GM19324 (cell line): ENCODE measurements at regions not wholly inside any gene's neighbourhood (a gene's known extent, or its start where the extent isn't known, plus 50 kb on each side); places are given as distances from the start of the nearest gene placed in this dataset.

Source experiments
- ATAC-seq: cut with Tn5 transposase; IDR thresholded peaks from one replicate; pipeline ENCODE4 v1.9.1; 2021; ENCODE audit warnings: mild to moderate bottlenecking, moderate library complexity; ENCODE audit not compliant: unreplicated experiment, low FRiP score

DNA sequence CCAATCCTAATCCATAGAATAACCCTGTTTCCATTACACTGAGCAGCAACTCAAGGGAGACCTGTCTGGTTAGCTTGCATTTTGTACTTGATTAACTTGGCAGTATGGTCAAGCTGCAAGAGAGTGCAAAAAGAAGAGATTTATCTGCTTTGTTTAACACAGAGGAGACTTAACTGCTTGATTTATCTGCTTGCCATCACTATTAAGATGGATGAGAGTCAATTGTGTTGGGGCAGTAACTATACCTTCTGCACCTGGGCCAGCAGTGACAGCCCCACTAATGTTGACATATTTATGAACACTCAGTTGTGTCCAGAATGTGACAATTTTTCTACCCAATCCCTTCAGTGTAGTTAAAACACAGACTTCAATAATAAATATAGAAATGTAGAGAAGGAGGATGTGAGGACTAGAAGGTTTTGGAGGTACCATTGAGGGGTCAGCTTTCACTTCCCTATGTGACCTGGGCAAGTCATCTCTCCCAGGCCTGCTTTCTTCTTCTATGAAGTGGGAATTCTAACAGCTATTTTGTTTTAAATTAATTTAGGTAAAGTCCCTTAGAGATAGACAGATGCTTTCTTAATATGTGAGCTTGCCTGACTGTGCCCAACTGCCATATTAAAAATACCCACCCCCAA, 159.1 kb upstream of the KCNK2 start:
- ATAC-seq, result no peak

GRCh38 chr1:214927796-214928195, 154.7 kb upstream of the KCNK2 start:
- no peak for ATAC-seq

GRCh38 chr1:214928574-214928973, 154.0 kb upstream of the KCNK2 start:
- no peak for ATAC-seq

GRCh38 chr1:214933375-214933774, 149.2 kb upstream of the KCNK2 start:
- ATAC-seq, result no peak

- no peak for ATAC-seq
These were observed 148.5 kb upstream of the KCNK2 start for GRCh38 chr1:214934045-214934444.

DNA sequence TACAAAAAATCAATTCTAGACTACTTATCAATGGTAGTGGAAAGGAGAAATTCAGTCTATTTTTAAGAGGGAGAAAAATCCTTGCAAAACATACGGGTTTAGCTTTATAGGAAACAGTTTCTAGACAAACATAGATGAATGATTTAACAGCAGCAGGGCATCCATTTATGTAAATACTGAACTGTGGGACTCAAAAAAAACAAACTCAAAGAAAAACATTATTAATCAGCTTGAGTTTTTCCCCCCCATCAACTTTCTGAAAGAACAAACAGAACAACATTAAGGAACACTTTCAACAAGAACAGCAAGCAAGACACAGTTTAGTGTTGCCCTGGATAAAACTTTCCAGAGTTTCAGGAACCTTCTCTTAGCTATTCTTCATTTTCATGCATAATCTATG, 147.3 kb upstream of the KCNK2 start:
- no peak for ATAC-seq

- ATAC-seq, result no peak
These were observed 143.4 kb upstream of the KCNK2 start for GRCh38 chr1:214939180-214939579.

DNA sequence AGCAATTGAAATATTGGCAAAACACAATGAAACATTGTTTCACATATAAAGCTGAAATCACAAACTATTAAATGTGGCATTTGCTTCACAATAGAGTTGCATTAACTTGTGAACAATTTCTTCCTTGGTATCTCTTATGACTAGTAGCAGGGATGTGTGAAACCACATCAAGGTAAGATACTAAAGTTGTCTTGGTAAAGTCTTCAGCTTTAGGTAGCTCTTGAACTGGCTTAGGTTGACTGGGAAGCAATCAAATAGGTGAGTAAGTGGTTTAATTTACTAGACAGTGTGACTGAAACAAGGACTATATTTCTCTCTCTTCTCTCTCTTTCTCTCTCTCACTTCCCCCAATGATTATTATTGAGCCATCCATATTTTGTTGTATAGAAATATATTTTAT, 141.5 kb upstream of the KCNK2 start:
- no peak for ATAC-seq

GRCh38 chr1:214943054-214943453, 139.5 kb upstream of the KCNK2 start:
- no peak for ATAC-seq

GRCh38 chr1:214946615-214947014, 135.9 kb upstream of the KCNK2 start:
- ATAC-seq, result no peak

GRCh38 chr1:214952648-214953047, 129.9 kb upstream of the KCNK2 start:
- ATAC-seq, result no peak

DNA sequence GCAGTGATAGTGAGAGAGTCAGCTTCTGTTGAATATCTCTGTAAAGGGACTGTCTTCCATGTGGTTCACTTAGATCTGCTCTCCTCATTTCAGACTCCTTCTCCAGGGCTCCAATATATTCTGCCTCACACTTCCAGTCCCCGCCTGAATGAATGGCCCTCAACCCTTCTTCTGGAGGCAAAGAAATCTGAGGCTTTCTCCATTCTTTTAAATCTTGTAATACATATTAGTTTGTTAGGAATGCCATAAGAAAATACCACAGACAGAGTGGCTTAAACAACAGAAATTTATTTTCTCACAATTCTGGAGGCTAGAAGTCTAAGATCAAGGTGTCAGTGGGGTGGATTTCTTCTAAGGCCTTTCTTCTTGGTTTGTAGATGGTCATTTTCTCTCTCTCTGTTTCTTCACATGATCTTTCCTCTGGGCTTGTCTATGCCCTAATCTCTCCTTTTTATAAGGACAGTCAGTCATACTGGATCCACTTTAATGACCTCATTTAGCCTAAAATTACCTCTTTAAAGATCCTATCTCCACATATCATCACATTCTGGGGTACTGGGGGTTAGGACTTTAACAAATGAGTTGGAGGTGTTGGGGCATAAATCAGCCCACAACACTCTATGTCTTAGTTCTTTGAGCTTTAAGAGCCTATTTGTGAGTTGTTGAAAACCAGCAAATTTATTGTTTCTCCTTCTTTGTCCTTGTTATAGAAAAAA, 128.5 kb upstream of the KCNK2 start:
- ATAC-seq, result no peak

GRCh38 chr1:214954617-214954949, 128.0 kb upstream of the KCNK2 start:
- ATAC-seq, result no peak

DNA sequence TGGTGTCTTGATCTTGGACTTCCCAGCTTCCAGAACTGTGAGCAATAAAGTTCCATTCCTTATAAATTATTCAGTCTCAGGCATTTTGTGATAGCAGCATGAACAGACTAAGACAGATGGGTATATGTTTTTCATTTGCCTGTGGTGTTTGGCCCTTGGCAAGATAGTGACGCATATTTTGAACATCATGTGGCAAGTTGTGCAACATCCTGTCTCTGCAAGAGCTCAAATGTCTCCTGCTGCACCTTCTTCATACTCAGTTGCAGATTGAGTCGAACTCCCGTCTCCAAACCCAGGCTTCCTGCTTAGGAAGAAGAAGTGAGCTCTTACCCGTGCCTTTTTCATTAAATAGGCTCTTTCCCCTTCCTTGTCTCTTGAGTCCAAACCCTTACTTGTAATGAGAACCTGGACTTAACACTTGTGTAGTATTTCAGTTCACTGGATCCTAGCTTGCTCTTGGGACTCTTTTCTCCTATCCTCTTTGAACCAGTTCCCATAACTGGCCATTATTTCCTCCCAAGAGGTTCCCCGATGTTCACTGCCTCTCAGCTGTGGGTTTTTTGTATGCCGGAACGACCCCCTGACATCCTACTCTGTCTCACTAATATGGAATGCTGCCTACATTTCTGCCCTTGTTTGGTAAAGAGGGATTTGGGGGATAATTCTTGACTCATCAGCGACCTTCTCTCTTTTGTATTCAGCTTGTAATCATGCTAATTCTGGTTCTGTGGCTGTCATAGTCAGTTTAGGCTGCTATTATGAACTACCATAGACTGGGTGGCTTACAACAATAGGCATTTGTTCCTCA, 125.0 kb upstream of the KCNK2 start:
- ATAC-seq, result no peak

DNA sequence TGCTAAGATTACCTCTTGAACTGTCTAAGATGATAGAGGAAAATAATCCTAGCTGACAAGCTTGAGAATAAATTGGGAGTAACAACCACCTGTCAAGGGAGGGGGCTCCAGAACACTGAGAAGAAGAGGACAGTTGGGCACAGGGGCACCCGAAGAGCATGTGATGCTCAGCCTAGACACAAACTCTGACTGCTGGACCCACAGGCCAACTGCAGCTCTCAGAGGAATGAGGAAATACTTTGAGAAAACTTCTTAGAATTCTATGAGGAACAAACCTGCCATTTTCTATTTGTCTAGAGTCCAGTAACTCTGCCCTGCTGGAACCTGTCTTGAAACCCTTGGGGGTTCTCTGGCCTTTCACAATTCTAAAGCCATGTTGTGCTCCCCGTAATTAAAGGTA, 124.1 kb upstream of the KCNK2 start:
- ATAC-seq, result no peak

GRCh38 chr1:214966346-214966745, 116.2 kb upstream of the KCNK2 start:
- ATAC-seq, result no peak

DNA sequence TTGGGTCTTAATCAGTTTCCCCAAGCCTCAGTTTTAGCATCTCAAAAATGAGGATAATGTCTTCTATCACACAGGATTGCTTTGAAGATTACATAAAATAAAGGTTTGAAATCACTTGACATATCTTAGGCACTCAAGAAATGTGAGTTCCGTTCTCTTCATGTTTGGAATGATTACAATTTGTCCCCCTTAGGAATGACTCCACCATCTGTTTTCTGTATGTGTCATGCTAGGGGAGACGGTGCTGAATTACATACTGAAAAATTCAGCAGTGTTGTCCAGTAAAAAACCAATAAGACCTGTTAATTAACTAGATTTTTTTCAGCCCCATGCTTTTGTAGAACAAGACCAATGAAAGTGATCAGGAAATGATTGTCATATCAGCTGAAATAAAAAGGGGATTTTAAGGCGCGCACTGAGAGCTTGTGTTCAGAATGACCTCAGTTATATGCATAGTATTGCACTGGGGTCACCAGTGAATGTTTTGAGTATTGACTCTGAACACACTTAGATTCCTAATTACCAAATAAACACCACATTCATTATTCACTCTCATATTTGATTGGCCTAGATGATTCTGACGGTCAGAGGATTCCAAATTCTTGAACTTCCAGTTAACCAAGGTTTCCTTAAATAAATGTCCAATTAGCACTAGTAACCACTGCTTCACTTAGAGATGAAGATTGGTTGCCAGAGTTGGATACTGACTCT, 114.5 kb upstream of the KCNK2 start:
- ATAC-seq, result no peak

DNA sequence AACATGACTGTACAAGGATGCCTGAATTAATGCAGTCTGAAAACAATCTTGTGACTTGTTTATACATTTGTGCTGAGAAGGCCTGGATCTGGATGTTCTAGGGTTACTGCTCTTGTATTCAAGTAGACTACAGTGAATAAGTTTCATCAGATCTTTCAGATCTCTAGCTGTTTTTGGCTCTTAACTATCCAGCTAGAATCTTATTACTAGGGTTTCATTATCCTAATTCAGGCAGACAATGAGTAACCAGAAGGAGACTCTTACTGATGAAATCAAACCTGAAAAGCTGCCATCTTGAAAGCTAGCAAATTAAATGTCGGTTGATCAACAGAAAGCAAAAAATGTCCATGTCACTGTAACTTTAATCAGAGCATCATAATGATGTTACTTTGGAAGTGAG, 112.5 kb upstream of the KCNK2 start:
- no peak for ATAC-seq

GRCh38 chr1:214971071-214971470, 111.5 kb upstream of the KCNK2 start:
- no peak for ATAC-seq

- ATAC-seq, result no peak
These were observed 108.5 kb upstream of the KCNK2 start for GRCh38 chr1:214974002-214974401.

DNA sequence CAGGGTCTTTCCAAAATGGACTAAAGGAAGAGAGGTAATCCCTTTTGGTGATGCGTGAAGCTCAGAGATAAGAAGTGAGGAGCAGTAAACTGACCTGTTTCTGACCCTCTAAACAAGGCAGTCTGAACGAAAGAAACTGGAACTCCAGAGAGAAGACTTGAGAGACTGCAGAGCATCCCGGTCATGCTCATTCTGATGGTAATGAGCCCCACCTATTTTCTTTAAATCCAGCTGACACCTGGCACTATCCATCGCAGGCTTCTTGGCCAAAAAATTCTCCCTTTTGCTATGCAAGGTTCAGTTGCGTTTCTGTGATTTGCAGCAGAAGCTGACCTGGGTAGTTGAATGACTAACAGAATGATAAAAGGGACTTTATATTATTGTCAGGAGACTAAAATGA, 105.9 kb upstream of the KCNK2 start:
- ATAC-seq, result no peak
